Activated CD4-positive, alpha-beta T cell treated with anti-CD3 and anti-CD28 coated beads, Interleukin-2, Interleukin-4, amounts not matched to agents 100 ng/mL and 50 ng/mL, durations not matched to agents 16 hours and 8 hours (primary cell): ENCODE measurements at regions not wholly inside any gene's neighbourhood (a gene's known extent, or its start where the extent isn't known, plus 50 kb on each side); places are given as distances from the start of the nearest gene placed in this dataset.

ENCODE experiments used
- DNase-seq: peaks from one replicate; pipeline ENCODE4 v3.0.0-alpha.2; 2020; ENCODE audit warnings: low spot score

DNA sequence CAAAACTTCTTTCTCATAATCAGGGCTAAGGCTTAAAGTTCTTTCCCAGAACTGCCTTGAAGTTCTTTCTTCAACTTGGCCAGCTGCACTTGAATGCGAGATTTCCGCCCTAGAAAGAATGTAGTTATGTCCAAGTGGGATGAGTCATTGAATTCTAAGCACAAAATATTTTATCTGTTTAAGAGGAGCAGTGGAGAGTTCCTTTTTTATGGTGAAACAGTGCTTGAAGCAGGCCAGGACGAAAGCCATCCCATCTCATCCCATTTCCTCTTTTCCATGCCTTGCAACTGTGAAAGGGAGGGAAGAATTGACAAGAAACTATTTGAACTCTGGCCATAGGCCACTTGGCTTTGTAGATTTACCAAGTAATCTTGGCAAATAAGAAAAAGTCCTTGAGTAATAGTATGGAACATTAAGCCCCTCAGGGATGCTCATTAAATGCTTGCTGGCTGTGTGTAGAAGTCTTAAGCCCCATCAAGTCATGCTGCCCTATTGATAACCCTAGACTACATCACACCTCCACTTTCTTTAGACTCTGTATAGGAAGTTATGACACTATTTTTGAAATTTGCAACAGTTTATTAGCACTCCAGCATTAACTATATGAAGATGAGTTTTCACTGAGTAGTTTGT lies 174.5 kb downstream of the KCTD12 start:
- DNase-seq = no peak

DNA sequence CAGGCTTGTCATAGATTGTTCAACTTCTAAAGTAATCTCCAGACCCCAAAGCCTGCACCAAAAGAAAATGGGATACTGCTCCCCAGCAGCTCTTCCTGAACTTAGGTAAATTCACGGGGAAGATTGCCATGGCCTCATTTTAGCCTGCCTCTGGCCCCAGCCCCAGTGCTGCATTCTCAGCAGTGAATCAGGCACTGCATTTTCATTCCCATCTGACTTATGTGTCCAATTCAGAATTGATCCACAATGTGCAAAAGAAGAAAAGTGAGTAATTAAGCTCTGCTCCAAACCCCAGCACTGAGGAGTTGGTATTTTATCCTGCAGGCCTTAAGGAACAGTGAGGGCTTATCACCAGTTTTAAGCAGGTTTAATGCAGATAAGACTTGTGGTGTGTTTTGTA lies 176.4 kb downstream of the KCTD12 start:
- DNase-seq = no peak

DNA sequence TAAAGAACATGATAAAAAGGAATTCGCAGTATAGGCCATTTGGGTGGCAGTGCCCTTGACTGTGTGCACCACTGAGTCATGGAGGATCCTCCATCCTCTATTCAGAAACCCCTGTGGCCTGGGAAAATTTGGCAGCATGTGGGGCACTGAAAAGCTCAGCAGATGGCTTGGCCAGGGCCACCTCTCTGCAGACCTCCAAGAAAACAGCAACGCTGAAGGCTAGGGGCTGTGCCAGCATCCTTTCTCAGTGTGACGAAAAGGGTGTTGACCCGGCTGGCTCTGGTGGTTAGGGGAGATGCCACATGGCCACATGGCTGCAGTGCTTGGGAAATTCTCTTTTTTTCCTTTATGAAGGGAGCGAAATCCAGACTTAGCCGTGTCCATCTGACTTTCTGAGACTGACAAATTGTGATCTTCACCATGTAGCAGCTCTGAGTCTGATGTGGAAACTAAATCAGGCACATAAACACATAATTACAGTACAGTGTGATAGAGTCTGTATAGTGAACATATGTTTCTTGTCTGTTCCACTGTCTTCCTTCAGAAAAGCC lies 178.0 kb downstream of the KCTD12 start:
- DNase-seq = no peak

DNA sequence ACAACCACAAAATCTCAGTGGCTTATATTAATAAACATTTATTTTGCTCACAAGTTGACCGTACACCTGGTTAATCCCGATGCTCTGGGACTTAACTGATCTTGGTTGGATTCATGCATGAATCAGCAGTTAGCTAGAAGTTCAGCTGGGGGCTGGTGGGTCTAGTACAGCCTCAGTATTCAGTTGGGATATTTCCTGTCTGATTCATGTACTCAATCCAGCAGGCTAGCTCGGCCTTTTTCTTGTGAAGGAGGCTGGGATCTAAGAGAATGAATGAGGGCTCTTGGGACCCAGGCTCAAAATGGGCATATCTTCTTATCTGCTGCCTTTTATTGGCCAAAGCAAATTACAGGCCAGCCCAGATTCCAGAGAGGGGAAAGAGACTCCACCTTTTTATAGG lies 178.8 kb downstream of the KCTD12 start:
- DNase-seq = no peak

DNA sequence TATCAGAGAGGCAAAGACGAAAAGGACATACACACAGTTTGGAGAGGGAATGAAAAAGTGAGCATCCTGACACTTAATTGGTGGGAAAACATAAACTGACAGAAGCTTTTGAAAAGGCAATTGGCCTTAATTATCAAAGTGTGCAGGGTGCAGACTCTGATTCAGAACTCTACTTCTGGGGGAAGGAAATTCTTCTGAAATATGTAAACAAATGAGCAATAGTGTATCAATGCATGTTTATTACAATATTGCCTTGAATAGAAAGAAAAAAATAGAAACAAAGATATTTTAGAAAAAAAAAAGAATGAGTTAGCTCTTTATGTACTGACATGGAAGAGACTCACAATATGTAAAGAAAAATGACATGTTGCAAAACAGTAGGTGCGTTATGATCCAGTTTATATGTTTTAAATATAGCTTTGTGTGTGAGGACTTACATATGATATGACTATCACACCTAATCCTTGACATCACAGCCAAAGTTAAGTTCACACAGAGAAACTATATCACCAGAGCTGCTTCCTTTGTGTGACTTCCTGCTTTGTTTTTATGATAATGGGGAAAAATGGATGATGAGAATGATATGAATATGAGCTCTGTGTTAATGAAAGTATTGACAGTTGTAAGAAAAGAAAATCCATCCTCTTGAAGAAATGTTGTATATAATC lies 182.4 kb downstream of the KCTD12 start:
- no peak for DNase-seq

DNA sequence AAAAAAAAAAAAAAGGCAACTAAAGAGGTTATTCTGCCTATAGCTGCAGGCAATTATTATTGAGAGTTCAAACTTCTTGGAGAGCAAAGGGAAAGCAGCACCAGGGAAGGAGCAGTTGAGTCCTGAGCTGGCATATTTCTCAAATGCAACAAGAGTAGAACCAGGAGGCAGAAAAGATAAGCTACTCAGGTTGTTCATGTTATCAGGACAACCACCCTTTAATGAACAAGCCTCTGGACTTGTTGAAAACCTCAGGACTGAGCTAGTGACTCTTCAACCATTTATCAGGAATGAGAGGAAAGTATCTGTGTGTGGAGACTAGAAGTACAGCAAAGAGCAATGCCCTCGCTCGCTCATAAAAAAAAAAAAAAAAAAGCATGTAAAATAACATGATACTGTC lies 183.0 kb downstream of the KCTD12 start:
- no peak for DNase-seq

DNA sequence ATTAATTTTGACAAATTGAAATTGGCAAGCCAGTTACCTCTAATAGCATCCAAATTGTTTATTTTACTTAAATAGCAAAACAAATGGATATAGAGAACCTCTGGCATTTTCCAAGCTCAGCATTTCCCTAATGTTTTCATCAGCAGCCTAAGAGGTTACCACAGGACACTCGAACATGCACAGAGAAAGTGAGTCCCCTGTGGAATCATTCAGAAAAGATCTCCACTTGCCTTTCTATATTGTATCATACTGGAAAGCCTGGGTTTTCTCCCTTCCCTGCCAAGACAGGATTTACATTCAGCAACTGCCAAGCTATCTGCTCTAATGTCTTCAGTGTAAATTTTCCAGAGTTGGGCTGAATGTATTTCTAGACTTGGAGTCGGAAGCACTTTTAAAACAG lies 188.9 kb downstream of the KCTD12 start:
- no peak for DNase-seq

DNA sequence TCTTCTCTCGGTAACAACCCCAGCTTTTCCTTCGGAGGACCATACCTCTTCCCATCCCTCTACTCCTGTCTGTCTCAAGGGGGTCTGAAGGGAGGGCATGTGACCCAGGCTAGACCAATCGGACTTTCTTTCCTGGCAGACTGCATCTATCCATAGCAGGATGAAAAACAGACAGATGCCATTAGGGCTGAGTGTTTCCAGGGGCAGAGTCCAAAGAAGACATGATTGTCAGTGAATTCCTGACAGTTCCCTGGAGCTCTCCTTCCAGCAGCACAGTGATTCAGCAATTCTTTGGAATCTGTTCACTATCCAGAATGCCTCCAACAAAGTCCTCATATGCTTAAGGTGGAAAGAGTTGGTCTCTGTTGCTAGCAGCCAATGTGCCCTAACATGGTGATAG lies 189.8 kb downstream of the KCTD12 start:
- no peak for DNase-seq

DNA sequence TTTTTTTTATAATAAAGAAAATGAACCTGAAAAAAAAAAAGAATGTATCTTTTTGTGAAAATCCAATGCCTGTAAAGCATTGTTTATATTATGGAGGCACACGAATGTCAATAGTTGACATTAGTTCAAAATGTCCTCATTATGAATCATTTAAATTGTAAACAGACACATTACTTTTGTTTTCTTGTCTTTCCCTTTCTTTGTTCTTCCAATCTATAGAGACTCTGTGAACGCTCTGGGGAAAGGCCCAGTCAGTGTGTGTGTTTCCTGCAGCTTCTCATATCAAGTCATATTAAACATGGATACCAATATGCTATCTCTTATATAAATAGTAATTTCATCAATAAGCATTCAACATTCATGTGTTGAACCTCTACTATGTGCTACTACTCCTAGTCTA lies 193.1 kb downstream of the KCTD12 start:
- DNase-seq = no peak

DNA sequence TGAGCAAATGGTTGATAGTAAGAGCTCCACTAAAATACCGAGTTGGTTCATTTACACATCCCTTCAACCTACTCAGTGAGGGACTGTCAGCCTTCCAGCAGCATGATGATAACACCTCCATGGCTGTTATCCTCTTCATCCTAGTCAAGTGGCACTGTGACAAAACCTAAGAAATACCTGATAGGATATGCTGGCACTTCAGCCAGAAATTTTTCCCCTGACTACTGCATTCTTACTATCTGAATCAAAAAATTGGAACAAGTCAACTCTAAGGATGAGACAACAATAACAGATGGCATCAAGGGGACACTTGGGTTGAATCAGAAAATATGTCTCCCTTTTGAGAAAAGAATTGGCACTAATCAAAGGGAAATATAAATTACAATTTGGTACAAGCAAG lies 193.9 kb downstream of the KCTD12 start:
- DNase-seq = no peak

DNA sequence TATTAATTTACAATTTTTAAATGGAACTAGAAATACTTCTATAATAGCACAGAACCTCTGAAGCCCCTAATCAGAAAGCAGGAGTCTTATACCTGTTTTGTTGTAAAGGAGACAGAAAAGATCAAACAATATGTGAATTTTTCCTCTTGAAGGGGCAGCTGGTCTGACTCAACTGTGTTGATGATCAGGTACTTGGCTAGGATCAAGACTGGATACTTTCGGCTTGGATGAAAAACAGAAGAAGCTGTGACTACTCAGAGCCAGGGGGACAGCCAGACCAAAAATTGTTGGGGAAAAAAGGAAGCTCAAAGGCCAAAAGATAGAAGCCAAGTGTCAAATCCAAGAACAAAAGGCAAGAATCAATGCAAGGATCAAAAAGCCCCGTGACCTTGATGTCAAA lies 195.6 kb downstream of the KCTD12 start:
- no peak for DNase-seq

DNA sequence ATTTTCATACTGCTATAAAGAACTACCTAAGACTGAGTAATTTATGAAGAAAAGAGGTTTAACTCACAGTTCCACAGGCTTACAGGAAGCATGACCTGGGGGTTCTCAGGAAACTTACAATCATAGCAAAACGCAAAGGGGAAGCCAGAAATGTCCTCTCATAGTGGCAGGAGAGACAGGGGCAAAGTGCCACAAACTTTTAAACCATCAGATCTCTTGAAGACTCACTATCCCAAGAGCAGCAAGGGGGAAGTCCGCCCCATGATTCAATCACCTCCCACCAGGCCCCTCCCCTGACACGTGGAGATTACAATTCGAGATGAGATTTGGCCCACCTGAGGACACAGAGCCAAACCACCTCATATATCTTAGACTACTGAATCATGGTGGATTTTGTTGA lies 198.7 kb downstream of the KCTD12 start:
- DNase-seq = no peak

DNA sequence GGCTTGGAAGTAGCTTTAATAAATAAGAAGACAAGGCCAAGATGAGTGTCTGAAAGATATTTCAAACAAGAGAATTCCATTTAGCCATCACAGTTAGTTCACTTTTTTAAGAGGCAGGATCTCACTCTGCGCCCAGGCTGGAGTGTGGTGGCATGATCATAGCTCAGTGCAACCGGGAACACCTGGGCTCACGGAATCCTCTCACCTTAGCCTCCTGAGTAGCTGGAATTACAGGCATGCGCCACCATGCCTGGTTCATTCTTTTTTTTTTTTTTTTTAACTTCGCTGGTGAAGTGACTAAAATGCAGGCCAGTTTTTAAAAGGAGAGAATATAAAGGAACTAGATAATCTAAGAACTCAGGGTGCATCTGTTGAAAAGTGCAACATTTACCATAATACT lies 200.3 kb downstream of the KCTD12 start:
- DNase-seq = no peak

DNA sequence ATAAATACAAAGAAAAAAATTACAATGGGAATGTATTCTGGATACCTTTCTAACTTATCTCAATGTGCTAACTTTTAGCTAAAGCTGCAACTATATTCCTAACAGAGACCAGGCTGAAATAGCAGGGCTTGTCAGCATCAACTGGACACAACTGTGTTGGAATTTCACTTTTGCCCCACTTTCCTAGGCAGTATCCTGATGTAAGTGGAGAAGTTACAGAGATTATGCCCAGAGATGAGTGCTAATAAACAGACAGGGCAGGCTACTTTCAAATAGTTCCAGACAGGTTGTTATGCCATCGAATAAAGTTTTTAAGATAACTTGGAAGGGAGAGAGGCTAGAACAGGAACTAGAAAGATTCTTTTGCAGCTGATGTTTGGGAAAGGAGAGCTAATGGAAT lies 201.9 kb downstream of the KCTD12 start:
- no peak for DNase-seq

DNA sequence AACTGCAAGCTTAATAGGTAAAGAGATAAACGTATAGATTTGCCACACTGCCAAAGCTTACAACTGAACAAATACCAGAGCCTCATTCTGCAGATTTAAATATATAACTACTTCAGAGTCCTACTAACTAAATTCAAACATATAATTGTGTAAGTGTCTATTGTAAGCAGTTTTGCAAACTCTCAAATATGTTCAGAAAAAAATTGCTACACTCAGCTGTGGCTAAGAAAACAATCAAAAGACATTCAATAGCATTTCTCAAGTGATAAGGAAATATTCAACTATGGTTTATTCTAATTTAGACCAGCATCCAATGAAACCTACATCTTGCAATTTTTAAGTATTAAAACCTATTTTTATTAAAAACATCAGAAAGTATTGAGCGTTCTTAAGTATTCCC lies 202.4 kb downstream of the KCTD12 start:
- no peak for DNase-seq

DNA sequence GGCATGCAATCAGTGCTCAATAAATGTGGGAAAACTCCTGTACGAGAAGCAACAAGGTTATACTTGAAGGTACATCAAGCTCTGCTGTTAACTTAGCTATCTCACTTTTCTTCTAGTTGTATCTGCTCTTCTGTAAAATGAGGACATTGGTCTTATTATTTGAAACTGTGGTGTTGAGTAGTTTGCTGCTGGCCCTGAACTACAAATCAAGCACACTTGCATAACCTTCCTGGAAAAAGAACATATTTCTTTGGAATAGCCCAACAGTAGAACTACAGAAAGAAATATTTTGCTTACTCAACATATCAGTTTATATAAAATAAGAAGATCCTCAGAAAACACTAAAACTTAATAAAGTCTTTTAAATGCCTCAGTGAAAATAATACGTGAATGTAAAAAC lies 203.0 kb downstream of the KCTD12 start:
- DNase-seq = no peak

DNA sequence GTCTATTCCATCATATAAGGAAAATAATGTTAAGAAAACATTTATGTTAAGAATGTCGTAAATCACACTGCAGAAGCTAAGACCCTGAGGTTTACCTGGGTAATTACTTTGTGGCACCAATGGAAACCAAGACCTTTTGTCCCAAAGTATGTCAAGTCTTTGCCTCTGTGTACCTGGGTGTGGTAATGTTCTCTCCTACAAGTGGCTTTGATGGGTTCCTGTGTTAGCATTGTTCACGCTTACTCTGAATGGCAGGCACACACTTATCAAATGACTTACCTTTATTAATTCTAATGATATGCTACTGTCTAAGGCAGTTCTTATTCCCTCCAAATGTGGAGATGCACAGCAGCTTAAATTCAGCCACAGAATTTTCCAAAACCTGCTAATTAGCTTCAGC lies 206.1 kb downstream of the KCTD12 start:
- DNase-seq = no peak

DNA sequence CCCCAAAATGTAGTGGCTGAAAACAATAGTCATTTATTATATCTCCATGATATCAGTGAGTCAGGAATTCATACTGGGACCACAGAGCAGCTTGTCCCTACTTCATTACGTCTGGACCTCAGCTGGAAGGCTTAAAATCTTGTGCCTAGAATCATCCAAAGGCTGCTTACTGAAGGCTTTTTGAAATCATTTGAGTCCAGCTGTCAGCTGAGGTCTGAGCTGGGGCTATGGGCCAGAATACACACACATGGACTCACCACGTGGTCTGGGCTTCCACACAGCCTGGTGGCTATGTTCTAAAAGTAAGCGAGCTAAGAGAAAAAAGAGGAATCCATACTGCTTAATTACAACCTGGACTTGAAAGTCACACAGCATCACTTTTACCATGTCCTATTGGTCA lies 209.2 kb downstream of the KCTD12 start:
- DNase-seq = no peak

DNA sequence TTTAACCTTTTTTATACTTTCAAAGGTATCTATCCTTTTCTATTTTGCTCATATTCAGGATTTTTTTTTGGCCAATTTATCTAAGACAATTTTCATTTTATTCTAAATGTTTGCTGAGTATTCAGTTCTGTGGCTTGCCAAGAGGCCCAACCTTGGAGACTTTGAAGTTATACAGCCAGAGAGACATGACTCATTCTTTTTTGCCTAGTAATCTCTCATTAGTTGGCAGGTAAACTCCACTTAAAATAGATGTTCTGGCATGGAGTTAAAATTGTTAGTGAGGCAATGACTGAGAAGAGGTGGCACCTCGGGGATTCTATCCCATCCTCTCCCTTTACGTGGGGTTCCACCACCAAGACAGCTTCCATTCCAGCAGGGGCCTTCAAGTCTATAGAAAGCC lies 213.8 kb downstream of the KCTD12 start:
- DNase-seq = no peak

DNA sequence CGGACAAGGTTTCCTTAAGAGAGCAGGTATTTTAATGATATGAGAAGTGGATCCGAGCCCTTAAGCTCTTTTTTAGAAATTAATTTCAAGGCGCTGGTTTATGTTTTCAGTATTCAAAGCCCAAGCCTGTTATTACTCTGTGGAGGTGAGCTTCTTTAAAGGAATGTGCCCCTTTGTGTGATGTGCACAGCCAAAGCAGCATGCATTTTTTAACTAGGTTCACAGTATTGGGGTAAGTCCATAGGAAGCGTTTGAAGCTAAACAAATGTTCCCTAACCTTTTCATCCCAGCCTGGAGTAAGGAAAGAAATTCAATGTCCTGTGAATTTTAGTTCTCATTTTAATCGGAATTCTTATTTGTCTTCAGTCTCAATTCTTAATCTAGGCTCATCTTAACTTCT lies 217.5 kb downstream of the KCTD12 start:
- DNase-seq = no peak

DNA sequence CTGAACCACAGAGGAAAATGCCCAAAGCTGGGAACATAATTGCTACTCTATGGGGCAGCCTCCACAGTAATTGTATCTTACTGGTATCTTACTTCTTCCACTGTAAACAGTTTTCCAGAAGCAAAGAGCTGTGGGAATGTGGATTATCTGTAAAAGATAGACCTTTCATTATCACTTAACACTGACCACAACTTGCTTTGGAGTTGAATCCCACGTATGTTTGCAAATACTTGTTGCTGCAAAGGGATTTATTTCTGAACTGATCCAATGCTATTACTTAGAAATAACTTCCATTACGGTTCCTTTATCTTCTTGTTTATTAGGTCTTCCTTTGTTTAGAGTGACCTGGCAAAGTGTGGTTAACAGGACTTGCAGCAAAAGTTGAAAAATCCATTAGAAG lies 218.1 kb downstream of the KCTD12 start:
- no peak for DNase-seq

DNA sequence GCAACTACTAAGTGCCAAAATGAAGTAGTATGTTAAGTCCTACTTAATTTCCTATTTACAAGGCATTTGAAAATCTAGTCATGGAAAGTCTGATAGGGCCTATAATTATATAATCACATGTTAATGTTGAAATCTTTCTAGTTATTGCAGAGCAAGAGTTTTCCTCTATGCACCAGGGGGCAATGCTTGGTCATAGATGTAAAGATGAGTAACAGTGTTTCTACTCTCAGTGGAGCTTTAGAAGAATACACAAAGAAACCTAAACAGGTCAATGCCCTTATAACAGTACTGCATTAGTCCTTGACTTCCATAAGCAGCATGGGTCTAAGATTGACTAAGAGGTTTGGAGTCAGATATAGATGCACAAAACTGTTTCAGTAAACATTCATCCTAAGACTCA lies 218.7 kb downstream of the KCTD12 start:
- DNase-seq = no peak

DNA sequence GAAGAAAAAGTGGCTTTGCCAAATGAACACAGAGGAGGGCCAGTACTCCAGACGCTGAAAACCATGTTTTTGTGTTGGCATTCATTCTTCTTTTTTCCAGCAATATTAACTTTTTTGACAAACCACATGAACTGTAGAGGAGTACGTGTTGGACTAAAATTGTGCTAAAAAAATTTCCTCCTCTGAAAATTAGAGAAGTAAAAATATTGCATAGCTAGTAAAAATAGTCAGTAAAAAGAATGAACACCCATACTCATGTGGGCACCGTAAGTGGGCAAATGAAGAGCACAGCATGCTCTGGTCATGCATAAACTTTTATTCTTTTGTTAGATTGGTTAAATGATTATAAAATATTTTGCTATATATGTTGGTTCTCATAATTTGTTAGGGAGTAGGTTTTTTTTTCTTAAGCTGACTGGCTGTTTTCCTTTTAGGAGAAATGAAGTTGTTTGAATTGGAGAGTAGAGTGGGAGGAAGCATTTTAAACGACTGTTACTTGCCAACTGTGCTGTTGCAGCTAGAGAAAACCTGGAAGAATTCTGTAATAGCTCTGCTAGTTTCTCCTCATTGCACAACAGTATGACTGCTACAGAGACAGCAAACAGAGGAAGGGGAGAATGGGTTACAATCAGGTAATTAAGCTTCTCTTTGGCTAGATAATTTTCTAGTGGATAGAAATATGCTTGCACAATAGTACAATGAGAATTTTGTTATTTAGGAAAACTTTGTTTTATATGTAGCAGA lies 222.4 kb downstream of the KCTD12 start:
- DNase-seq = no peak
